Muscle of back (tissue), 3 donors: ENCODE measurements at regions not wholly inside any gene's neighbourhood (a gene's known extent, or its start where the extent isn't known, plus 50 kb on each side); places are given as distances from the start of the nearest gene placed in this dataset.

Experiments
- DNase-seq, 3 donors: peaks; one replicate each; pipeline versions ENCODE4 v3.0.0 to v3.0.0-alpha.2; 2013

- DNase-seq: no peak
These were observed 187.1 kb downstream of the ID4 start for GRCh38 chr6:20024316-20024673.

GRCh38 chr6:20024978-20025377, 187.3 kb downstream of the MBOAT1 start:
- no peak for DNase-seq

GRCh38 chr6:20025681-20026080, 186.6 kb downstream of the MBOAT1 start:
- DNase-seq: no peak

- DNase-seq: no peak
These were observed 184.1 kb downstream of the MBOAT1 start for GRCh38 chr6:20028143-20028542.

GRCh38 chr6:20028562-20028961, 183.7 kb downstream of the MBOAT1 start:
- no peak for DNase-seq

- no peak for DNase-seq
These were observed 182.3 kb downstream of the MBOAT1 start for GRCh38 chr6:20029979-20030378.

GRCh38 chr6:20031342-20031741, 180.9 kb downstream of the MBOAT1 start:
- DNase-seq: no peak

- DNase-seq: no peak
These were observed 178.4 kb downstream of the MBOAT1 start for GRCh38 chr6:20033697-20034407.

GRCh38 chr6:20034408-20034769, 177.9 kb downstream of the MBOAT1 start:
- DNase-seq: no peak

GRCh38 chr6:20036141-20036677, 176.1 kb downstream of the MBOAT1 start:
- DNase-seq: no peak

- no peak for DNase-seq
These were observed 173.7 kb downstream of the MBOAT1 start for GRCh38 chr6:20038410-20039204.

GRCh38 chr6:20044883-20045282, 167.4 kb downstream of the MBOAT1 start:
- DNase-seq: no peak
